MM.1S (cell line): ENCODE measurements at regions not wholly inside any gene's neighbourhood (a gene's known extent, or its start where the extent isn't known, plus 50 kb on each side); places are given as distances from the start of the nearest gene placed in this dataset.
"Not testable (repeated sequence)": the region's sequence is repeated elsewhere in the genome, so short reads cannot be mapped to it uniquely, and the experiment has no call there.

Experiments
- DNase-seq: peaks from one replicate; pipeline ENCODE4 v3.0.0-alpha.2; 2015
- H2AFZ ChIP-seq: fragments of 300-600 bp; sonication (generic); 2 replicates; pipeline ENCODE4 v1.6.0; 2016; ENCODE audit warnings: antibody characterized with exemption, low read length
- H3F3A ChIP-seq: fragments of 300-600 bp; sonication (generic); 2 replicates; pipeline ENCODE4 v1.6.1; 2016; ENCODE audit warnings: mild to moderate bottlenecking, antibody characterized with exemption, low read length, moderate library complexity, mixed read lengths; ENCODE audit not compliant: insufficient read depth
- H3K27ac ChIP-seq: fragments of 300-600 bp; sonication (generic); 2 replicates; pipeline ENCODE4 v1.5.1; 2016; ENCODE audit warnings: mild to moderate bottlenecking, low read length
- H3K27me3 ChIP-seq: fragments of 300-600 bp; sonication (generic); replicated peaks from 2 replicates; pipeline ENCODE4 v1.6.0; 2016; ENCODE audit warnings: low read length; ENCODE audit not compliant: insufficient read depth
- H3K36me3 ChIP-seq: fragments of 300-600 bp; sonication (generic); replicated peaks from 2 replicates; pipeline ENCODE4 v1.6.1; 2016; ENCODE audit warnings: mild to moderate bottlenecking, low read length, mixed read lengths; ENCODE audit not compliant: insufficient read depth
- H3K4me1 ChIP-seq: fragments of 300-600 bp; sonication (generic); 2 replicates; pipeline ENCODE4 v1.6.1; 2016; ENCODE audit warnings: low read length, mixed read lengths
- H3K4me2 ChIP-seq: fragments of 300-600 bp; sonication (generic); 2 replicates; pipeline ENCODE4 v1.6.0; 2016; ENCODE audit warnings: low read depth, low read length
- H3K4me3 ChIP-seq: fragments of 300-600 bp; sonication (generic); 2 replicates; pipeline ENCODE4 v1.5.1; 2016; ENCODE audit warnings: low read length, mixed read lengths
- H3K79me2 ChIP-seq: fragments of 300-600 bp; sonication (generic); 2 replicates; pipeline ENCODE4 v1.6.1; 2016; ENCODE audit warnings: mixed run types, low read length, mixed read lengths
- H3K9ac ChIP-seq: fragments of 300-600 bp; sonication (generic); 2 replicates; pipeline ENCODE4 v1.6.1; 2016; ENCODE audit warnings: low read length, mixed read lengths
- H3K9me2 ChIP-seq: fragments of 300-600 bp; sonication (generic); replicated peaks from 2 replicates; pipeline ENCODE4 v1.6.1; 2016; ENCODE audit warnings: mild to moderate bottlenecking, low read length, mixed read lengths; ENCODE audit not compliant: insufficient read depth
- H3K9me3 ChIP-seq: fragments of 300-600 bp; sonication (generic); replicated peaks from 2 replicates; pipeline ENCODE4 v1.6.1; 2016; ENCODE audit warnings: mild to moderate bottlenecking, low read length, mixed read lengths; ENCODE audit not compliant: insufficient read depth
- H4K20me1 ChIP-seq: fragments of 300-600 bp; sonication (generic); 2 replicates; pipeline ENCODE4 v1.6.1; 2016; ENCODE audit warnings: mild to moderate bottlenecking, low read length, moderate library complexity, mixed read lengths; ENCODE audit not compliant: insufficient read depth
- EZH2 ChIP-seq: fragments of 300-600 bp; sonication (generic); optimal IDR thresholded peaks from 2 replicates; pipeline ENCODE3; 2017; ENCODE audit warnings: low read depth, mild to moderate bottlenecking, antibody characterized with exemption, low read length, mixed read lengths
- EZH2phosphoT487 ChIP-seq: fragments of 300-600 bp; sonication (generic); IDR thresholded peaks from 2 replicates; pipeline ENCODE4 v1.6.1; 2018; ENCODE audit warnings: antibody characterized with exemption, low read length
- TF ChIP-seq, protein P1 (sequence below): fragments of 300-600 bp; sonication (generic); IDR thresholded peaks from 2 replicates; pipeline ENCODE4 v1.5.1; 2016; ENCODE audit warnings: antibody characterized with exemption, low read length, mixed read lengths

DNA sequence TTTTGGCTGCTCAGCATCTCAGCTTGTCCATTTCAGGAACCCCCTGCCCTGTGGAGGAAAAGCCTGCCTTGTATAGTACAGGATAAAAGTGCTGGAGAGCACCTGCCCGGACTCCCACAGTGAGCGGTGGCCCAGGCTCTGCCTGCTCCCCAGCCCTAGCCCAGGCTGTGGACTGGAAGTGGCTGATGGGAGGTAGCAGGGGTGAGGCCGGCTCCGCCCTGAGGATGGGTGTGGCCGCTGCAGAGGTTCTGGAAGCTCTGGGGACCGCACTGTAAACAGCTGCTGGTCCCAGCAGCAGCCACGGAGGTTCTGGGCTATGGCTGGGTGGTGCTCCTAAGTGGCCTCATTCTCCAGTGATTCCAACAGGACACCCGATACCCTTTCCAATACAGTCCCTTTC is 56.6 kb upstream of the HELT start:
- Histone ChIP-seq H3K9me3 (no peaks in the 10 kb centered on the region), H3K4me1 (no peaks in the 10 kb centered on the region), H3K9ac (no peak overlapping the region), H3K79me2 (no peaks in the 10 kb centered on the region), H4K20me1 (no peaks in the 10 kb centered on the region), H3K27ac (no peak overlapping the region), H3F3A (no peaks in the 10 kb centered on the region), H3K4me3 (no peak overlapping the region), H3K36me3 (no peaks in the 10 kb centered on the region), H3K27me3 (no peaks in the 10 kb centered on the region), H3K4me2 (no peak overlapping the region), H2AFZ (no peak overlapping the region), H3K9me2 (no peaks in the 10 kb centered on the region)
- DNase-seq = no peak
- TF ChIP-seq EZH2 (no peak), EZH2phosphoT487 (no peak)
- TF ChIP-seq, protein P1, sequence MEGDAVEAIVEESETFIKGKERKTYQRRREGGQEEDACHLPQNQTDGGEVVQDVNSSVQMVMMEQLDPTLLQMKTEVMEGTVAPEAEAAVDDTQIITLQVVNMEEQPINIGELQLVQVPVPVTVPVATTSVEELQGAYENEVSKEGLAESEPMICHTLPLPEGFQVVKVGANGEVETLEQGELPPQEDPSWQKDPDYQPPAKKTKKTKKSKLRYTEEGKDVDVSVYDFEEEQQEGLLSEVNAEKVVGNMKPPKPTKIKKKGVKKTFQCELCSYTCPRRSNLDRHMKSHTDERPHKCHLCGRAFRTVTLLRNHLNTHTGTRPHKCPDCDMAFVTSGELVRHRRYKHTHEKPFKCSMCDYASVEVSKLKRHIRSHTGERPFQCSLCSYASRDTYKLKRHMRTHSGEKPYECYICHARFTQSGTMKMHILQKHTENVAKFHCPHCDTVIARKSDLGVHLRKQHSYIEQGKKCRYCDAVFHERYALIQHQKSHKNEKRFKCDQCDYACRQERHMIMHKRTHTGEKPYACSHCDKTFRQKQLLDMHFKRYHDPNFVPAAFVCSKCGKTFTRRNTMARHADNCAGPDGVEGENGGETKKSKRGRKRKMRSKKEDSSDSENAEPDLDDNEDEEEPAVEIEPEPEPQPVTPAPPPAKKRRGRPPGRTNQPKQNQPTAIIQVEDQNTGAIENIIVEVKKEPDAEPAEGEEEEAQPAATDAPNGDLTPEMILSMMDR = no peak

DNA sequence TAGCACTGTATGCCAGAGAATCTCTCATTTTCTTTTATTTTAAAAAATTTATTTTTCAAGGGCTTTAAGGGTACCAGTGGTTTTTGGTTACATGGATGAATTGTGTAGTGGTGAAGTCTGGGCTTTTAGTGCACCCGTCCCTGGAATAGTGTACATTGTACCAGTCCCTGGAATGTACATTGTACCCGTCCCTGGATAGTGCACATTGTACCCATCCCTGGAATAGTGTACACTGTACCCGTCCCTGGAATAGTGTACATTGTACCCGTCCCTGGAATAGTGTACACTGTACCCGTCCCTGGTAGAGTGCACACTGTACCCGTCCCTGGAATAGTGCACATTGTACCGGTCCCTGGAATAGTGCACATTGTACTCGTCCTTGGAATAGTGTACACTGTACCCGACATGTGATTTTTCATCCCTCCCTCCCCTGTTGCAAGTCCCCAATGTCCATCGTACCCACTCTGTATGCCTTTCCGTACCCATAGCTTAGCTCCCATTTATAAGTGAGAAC is 56.1 kb upstream of the HELT start:
- Histone ChIP-seq H3K27me3 (no peaks in the 10 kb centered on the region), H3K9me3 (no peaks in the 10 kb centered on the region), H3K9ac (no peak overlapping the region), H3K9me2 (no peaks in the 10 kb centered on the region), H3K36me3 (no peaks in the 10 kb centered on the region), H4K20me1 (no peaks in the 10 kb centered on the region), H2AFZ (no peak overlapping the region), H3K4me3 (no peak overlapping the region), H3K79me2 (no peaks in the 10 kb centered on the region), H3F3A (no peaks in the 10 kb centered on the region), H3K4me1 (no peaks in the 10 kb centered on the region), H3K4me2 (no peak overlapping the region), H3K27ac (no peak overlapping the region)
- TF ChIP-seq EZH2phosphoT487 (no peak), EZH2 (no peak)
- TF ChIP-seq, protein P1 = no peak
- no peak for DNase-seq

DNA sequence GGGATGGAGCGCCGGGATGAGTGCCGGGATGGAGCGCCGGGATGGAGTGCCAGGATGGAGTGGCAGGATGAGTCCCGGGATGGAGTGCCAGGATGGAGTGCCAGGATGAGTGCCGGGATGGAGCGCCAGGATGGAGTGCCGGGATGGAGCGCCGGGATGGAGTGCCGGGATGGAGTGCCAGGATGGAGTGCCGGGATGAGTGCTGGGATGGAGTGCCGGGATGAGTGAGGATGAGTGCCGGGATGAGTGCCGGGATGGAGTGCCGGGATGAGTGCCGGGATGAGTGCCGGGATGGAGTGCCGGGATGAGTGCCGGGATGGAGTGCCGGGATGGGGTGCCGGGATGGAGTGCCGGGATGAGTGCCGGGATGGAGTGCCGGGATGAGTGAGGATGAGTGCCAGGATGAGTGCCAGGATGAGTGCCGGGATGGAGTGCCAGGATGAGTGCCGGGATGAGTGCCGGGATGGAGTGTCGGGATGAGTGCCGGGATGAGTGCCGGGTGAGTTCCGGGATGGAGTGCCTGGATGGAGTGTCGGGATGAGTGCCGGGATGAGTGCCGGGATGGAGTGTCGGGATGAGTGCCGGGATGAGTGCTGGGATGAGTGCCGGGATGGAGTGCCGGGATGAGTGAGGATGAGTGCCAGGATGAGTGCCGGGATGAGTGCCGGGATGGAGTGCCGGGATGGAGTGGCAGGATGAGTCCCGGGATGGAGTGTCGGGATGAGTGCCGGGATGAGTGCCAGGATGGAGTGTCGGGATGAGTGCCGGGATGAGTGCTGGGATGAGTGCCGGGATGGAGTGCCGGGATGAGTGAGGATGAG is 52.9 kb upstream of the HELT start:
- not testable (repeated sequence) for H3K4me3 ChIP-seq

DNA sequence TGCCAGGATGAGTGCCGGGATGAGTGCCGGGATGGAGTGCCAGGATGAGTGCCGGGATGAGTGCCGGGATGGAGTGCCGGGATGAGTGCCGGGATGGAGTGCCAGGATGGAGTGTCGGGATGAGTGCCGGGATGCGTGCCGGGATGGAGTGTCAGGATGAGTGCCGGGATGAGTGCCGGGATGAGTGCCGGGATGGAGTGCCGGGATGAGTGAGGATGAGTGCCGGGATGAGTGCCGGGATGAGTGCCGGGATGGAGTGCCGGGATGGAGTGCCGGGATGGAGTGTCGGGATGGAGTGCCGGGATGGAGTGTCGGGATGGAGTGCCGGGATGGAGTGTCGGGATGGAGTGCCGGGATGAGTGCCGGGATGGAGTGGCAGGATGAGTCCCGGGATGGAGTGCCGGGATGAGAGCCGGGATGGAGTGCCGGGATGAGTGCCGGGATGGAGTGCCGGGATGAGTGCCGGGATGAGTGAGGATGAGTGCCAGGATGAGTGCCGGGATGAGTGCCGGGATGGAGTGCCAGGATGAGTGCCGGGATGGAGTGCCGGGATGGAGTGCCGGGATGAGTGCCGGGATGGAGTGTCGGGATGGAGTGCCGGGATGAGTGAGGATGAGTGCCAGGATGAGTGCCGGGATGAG is 52.1 kb upstream of the HELT start:
- not testable (repeated sequence) for H4K20me1 ChIP-seq, H3K79me2 ChIP-seq, H3K9me2 ChIP-seq, H3K4me2 ChIP-seq, H3K9me3 ChIP-seq, H3K9ac ChIP-seq, H2AFZ ChIP-seq, H3F3A ChIP-seq, H3K36me3 ChIP-seq, DNase-seq, H3K27ac ChIP-seq, H3K4me3 ChIP-seq, H3K27me3 ChIP-seq, H3K4me1 ChIP-seq

More for the DNA sequence above, 52.9 kb upstream of the HELT start:
- not testable (repeated sequence) for H3K27me3 ChIP-seq, H3K4me2 ChIP-seq, H3K9ac ChIP-seq, H3K36me3 ChIP-seq, H4K20me1 ChIP-seq, H2AFZ ChIP-seq, H3K27ac ChIP-seq, H3K79me2 ChIP-seq, H3K4me1 ChIP-seq, DNase-seq, H3K9me2 ChIP-seq, H3K9me3 ChIP-seq, H3F3A ChIP-seq

DNA sequence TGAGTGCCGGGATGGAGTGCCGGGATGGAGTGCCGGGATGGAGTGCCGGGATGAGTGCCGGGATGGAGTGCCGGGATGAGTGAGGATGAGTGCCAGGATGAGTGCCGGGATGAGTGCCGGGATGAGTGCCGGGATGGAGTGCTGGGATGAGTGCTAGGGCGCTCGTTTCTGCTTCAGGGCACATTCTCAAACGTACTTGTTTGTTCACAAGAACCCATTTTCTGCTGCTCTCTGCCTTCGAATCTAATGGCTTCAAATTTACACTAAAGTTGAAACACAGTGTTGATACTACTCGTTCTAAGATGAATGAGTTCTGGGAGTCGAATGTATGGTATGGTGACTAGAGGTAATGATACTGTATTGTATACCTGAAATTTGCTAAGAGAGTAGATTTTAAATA is 50.6 kb upstream of the HELT start:
- not testable (repeated sequence) for H3K4me1 ChIP-seq, H3K4me2 ChIP-seq, H3K79me2 ChIP-seq, H3K27ac ChIP-seq, H3K9me2 ChIP-seq, H3K9me3 ChIP-seq, H3K36me3 ChIP-seq, H3F3A ChIP-seq, H4K20me1 ChIP-seq, H3K4me3 ChIP-seq, H3K27me3 ChIP-seq, H2AFZ ChIP-seq, H3K9ac ChIP-seq
- peak; percentile 23 for DNase-seq
